ENCODE measurements at regions not wholly inside any gene's neighbourhood (a gene's known extent, or its start where the extent isn't known, plus 50 kb on each side); places are given as distances from the start of the nearest gene placed in this dataset.
"Not testable (repeated sequence)": the region's sequence is repeated elsewhere in the genome, so short reads cannot be mapped to it uniquely, and the experiment has no call there.

- DNase-seq (ENCODE audit: low read depth in 2 of 2) = no peak
Measured at GRCh38 chr13:82011355-82011754, 1670.4 kb upstream of the SPRY2 start.

DNA sequence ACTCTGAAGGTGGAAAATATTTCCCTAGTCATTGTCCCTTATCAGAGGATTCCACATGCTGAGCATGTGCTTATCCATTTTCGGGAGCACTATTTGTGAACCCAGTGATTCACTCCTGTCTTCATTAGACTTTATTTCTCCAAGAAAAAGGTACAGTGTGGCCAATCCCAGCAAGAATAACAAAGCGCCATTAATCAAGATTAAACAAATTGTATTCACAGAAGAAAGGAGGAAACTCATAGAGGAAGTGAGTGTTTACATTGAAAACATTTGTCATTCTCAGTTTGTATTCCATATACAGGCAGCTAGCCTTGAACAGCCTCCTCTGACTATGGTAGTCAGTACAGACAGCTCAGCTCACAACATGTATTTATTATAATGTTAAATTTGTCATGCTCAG, 1669.9 kb upstream of the SPRY2 start:
- DNase-seq (ENCODE audit: low read depth in 2 of 2) = no peak

GRCh38 chr13:82002710-82003109, 1661.8 kb upstream of the SPRY2 start:
- DNase-seq (ENCODE audit: low read depth in 2 of 2) = no peak

DNA sequence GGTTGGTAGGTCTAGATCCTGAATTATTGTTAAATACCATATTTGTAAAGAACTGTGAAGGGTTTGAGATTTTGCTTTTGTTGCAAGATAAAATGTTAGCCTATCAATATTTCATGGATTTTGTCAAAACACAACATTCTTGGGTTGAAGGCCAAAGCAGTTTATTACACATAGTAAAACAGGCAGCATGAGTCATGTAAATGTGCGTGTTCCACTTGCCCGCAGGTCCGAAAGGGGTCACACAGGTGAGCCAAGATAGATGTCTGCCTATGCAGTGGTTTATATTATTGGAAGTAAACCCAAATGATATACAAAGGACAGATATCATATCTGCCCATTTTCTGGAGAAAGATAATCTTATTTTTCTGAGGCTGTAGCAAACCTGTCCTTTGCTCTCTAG, 1654.4 kb upstream of the SPRY2 start:
- DNase-seq (ENCODE audit: low read depth in 2 of 2) = no peak

DNA sequence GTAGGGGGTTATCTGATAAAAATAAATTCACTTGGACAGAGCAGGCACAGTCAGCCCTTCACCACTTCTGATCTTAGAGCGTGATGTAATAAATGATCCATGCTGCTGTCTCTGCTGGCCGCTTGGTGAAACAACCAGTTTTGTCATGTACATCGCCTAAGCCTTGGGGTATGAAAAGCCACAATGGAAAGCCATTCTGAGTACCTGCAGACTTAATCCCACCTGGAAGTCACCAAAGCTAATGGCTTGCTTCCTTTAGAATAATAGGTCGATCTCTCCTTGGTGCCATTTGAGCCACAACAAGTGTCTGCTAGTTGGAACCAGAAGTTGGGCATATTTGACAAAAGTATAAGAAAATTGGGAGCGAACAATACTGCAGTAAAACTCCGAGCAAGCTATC, 1649.7 kb upstream of the SPRY2 start:
- no peak for DNase-seq (ENCODE audit: low read depth in 2 of 2)

GRCh38 chr13:81988567-81988966, 1647.6 kb upstream of the SPRY2 start:
- no peak for DNase-seq (ENCODE audit: low read depth in 2 of 2)

- DNase-seq (ENCODE audit: low read depth in 2 of 2) = no peak
Measured at GRCh38 chr13:81987677-81988357, 1646.9 kb upstream of the SPRY2 start.

DNA sequence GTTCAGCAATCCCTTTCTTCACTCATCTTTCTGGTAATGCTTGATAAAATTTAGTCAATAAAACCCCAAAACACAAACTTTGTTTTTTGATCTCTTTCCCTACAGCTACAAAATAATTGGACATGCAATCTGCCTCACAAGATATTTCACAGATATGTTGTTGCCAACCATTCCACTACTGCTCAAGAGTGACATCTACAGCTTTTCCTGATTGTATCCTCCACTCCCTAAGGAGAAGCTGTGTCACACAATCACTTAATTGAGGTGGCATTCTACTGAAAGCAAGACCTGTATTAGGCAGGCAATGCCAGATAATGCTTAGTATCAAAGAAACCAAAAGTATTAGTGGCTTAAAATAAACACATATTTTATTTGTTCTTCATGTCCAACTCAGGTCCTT, 1646.2 kb upstream of the SPRY2 start:
- DNase-seq (ENCODE audit: low read depth in 2 of 2) = no peak

DNA sequence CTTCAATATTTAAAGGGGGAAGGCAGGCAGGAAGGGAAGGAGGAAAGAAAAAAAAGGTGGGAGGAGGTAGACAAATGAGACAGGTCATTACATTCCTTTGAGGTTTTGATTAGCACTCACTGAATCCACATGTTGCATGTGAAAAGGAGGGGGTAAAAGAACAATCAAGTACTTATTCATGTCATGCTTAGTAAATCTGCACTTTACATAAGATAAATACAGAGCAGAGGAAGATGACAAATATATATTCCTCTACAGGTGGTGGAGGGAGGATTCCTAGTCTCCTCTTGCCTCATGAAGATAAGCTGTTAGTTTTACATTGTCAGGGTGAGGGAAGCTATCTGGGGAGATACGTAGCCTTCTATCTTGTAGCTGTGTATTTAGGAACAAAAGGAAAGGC, 1645.4 kb upstream of the SPRY2 start:
- DNase-seq (ENCODE audit: low read depth in 2 of 2) = no peak

DNA sequence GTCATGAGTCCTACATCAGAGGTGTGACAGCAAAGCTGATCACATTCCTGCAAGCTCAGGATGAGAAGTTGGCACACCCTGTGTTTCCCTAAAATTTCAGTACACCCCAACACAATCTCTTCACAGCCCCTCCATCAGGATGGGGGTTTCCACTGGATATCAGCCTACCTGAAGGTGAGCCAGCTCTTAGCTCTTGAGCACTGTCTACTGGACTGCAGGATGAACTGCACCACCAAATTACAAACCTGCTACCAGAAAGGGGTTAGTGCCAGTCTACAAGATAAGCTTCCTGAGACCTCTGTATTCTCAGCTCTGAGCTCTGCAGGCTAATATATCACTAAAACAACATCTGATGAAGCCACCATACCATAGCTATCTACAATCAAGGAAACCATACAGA, 1616.2 kb upstream of the SPRY2 start:
- no peak for DNase-seq (ENCODE audit: low read depth in 2 of 2)

DNA sequence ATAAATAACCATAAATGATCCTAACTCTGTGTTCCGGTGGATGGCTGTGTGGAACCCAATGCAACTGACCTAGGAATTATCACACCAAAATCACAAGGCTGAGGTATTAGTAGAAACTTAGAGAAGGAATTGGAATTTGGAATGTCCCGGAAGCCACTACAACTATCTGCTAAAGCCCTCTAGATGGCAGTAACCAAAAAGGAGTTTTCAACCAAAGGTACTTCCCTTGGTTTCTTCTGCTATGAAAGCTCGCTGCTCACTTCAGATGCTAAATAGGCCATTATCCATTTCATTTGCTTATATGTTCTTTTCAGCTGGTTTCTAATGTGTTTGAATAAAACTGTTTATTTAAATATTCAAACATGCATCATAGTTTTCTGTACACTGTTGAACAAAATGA, 1589.1 kb upstream of the SPRY2 start:
- no peak for DNase-seq (ENCODE audit: low read depth in 2 of 2)

GRCh38 chr13:81927347-81927746, 1586.4 kb upstream of the SPRY2 start:
- no peak for DNase-seq (ENCODE audit: low read depth in 2 of 2)

DNA sequence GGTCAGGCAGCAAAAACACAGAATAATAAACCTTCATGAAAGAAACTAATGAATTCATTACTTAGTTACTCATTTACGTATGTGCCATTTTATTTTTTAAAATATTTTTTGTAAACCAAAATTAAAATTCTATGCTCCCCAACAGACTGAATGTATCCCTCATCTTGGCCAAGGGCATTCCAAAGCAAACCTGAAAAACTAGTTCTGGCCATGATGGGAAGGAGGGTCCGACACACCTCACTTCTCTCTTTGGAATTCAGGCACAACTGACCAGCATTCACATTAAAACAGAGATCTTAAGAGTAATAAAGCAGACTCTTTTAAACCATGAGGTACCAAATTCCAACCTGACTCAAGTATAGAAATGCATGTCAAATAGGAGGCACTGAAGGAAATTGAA, 1576.9 kb upstream of the SPRY2 start:
- DNase-seq (ENCODE audit: low read depth in 2 of 2) = no peak

DNA sequence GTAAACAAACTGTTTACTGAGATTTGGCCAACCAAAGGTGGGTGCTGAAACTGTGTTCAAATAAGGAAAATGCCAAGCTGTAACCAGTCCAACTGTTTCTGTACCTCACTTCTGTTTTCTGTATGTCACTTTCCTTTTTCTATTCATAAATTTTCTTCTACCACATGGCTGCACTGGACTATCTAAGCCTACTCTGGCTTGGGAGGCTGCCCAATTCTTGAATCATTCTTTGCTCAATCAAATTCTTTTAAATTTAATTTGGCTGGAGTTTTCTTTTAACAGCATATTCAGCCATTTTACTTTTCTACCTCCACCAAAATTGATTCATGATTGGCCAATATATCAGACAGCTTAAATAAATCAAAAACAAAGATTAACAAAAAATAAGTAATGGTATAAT, 1575.5 kb upstream of the SPRY2 start:
- no peak for DNase-seq (ENCODE audit: low read depth in 2 of 2)

- DNase-seq (ENCODE audit: low read depth in 2 of 2) = no peak
Measured at GRCh38 chr13:81907787-81908372, 1567.0 kb upstream of the SPRY2 start.

- DNase-seq (ENCODE audit: low read depth in 2 of 2) = no peak
Measured at GRCh38 chr13:81888855-81889254, 1547.9 kb upstream of the SPRY2 start.

DNA sequence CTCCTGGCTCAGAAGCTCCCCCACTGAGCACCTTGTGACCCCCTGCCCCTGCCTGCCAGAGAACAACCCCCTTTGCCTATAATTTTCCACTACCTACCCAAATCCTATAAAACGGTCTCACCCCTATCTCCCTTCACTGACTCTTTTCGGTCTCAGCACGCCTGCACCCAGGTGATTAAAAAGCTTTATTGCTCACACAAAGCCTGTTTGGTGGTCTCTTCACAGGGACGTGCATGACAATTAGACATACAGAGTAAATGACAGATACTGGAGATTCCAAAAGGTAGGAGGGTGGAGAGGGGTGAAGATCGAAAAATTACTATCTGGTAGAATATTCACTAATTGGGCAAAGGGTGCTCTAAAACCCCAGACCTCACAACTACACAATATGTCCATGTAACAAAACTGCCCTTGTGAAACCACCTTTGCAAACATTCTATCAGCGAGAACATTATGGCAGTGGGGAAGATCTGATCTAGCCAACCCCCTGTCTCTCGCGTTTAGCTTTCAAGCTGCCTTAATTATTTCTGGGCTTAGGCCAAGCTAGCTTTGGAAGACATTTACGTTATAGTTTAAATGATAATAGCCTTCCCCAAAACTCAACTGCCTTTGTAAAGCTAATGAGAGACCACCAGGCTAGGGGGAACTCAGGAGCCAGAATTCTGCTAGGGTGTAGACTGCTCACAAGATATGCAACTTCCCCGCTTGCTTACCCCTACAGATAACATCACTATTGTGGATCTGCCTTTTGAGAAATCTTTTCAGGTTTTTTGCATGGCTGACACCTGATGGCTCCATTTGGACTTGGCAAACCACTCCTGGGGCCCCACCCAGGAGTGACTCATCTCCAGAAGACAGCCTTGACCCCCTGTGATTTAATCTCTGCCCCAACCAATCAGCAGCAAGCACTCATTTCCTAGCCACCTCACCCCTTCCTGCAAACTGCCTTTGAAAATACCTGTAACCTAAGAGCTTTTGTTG, 1534.0 kb upstream of the SPRY2 start:
- DNase-seq (ENCODE audit: low read depth in 2 of 2) = no peak

- no peak for DNase-seq (ENCODE audit: low read depth in 2 of 2)
Measured at GRCh38 chr13:81874253-81874652, 1533.3 kb upstream of the SPRY2 start.

DNA sequence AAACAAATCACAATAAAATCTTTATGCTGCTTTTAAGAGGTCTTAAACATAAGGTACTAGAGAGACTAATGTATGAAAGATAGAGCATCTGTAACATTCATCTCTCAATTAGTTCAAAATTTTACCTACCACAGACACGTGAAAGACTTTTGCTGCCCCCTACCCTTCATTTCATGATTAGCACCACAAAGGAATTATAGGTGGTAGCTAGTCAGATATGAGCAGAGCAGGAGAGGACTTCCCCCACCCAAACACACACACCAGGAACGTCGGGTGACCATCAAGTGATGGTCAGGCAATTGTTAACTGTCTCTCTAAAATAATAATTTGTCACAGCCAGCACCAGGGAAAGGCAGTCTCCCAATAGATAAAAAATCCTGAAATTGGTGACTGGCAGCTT, 1531.7 kb upstream of the SPRY2 start:
- DNase-seq (ENCODE audit: low read depth in 2 of 2) = no peak

DNA sequence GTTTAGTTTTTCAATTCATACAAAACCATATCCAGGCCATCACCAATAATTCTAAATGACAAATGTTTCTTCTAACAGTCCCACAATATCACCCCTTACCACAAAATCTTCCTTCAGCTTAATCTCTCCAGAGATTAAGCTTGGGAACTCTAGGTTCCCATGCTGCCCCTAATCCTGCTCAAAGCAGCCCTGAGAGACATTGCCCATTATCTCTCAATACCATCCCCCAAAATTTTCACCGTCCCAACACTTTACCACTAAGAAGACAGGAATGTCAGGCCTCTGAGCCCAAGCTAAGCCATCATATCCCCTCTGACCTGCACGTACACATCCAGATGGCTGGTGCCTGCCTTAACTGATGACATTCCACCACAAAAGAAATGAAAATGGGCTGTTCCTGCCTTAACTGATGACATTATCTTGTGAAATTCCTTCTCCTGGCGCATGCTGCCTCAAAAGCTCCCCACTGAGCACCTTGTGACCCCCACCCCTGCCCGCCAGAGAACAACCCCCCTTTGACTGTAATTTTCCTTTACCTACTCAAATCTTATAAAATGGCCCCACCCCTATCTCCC, 1530.9 kb upstream of the SPRY2 start:
- not testable (repeated sequence) for DNase-seq (ENCODE audit: low read depth in 2 of 2)

GRCh38 chr13:81848291-81848690, 1507.4 kb upstream of the SPRY2 start:
- DNase-seq (ENCODE audit: low read depth in 2 of 2) = no peak

DNA sequence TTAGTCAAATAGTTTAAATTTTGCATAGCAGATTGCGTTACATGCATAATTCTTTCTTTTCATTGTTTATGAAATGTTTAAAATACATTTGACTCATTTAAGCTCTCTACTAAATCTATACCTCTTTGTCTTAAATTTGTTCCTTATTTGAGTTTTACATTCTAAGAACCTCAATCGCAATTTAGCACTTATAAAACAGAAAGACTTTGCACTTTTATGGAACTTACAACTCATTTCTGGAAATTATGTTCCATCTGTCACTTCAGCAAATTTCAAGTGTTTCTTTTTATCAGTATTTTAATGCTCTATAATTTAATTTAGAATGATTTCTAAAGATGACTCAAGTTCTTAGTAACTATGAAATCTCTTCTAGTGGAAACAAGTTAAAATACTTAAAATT, 1505.8 kb upstream of the SPRY2 start:
- DNase-seq (ENCODE audit: low read depth in 2 of 2) = no peak

Data from stimulated activated CD4-positive, alpha-beta T cell treated with anti-CD3 and anti-CD28 coated beads, Interleukin-4, amount 100 ng/mL, for 48 hours (primary cell).